Right ventricle myocardium superior (tissue), 1 donor: ENCODE measurements at regions not wholly inside any gene's neighbourhood (a gene's known extent, or its start where the extent isn't known, plus 50 kb on each side); places are given as distances from the start of the nearest gene placed in this dataset.

Source experiments
- ATAC-seq: fragments of 200-7000 bp; cut with Tn5 transposase; one replicate; pipeline ENCODE4 v1.9.1; 2020; ENCODE audit warnings: mild to moderate bottlenecking; ENCODE audit not compliant: poor library complexity
- DNase-seq: peaks from one replicate; pipeline ENCODE4 v3.0.0-alpha.2; 2020
- intact Hi-C: fragments of 100-400 bp; cut with DNase I; formaldehyde crosslinking; loops from one replicate; pipeline ENCODE4 v1.11.2; 2022
- donor health status: DM: no; HTN: yes; CAD: no; lungs with severe emphysema.

DNA sequence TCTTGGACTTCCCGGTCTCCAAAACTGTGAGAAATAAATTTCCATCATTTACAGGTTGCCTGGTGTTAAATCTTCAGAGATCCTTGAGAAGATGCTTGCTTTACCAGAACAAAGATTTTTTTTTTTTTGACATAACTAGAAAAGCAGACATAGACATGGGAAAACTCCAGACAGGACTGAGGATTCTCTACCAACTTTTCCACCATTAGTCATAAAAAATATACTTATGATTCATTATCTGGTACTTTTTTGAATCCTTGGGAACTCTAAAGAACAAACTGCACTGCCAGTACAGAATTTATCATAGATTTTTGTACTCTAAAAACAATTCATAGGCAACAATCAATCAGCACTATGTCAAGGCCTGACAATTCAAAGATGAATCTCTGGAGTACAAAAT lies 487.6 kb downstream of the EFNB2 start:
- ATAC-seq (no peak), DNase-seq (no peak)
- intact Hi-C loops, result no loop called here

DNA sequence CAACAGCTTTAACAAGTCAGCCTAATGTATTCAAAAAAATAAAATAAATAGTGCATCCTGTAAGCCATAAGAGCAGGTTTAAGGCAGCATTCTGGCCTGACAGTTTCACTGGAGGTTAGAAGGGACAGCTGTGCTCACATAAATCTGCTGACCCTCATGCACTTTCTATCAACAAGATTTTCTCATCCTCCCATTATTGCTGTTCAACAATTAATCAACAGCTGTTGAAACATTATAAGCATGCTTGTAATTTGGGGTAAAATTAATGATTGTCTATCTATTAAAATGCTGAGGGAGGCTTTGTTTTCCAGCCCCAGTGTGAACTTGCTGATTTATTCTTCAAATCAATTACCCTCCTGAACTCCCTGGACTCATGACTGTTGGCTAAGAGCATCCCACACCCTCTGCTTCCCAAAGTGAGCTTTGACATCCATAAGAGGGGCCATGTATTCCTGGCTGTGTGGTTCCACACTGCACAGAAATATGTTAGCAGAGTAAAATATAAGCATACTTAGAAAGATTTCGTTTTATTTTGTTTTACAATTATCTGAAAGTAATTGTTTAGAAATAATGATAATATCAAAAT lies 492.4 kb downstream of the EFNB2 start:
- intact Hi-C loops, result no loop called here
- no peak for ATAC-seq

DNA sequence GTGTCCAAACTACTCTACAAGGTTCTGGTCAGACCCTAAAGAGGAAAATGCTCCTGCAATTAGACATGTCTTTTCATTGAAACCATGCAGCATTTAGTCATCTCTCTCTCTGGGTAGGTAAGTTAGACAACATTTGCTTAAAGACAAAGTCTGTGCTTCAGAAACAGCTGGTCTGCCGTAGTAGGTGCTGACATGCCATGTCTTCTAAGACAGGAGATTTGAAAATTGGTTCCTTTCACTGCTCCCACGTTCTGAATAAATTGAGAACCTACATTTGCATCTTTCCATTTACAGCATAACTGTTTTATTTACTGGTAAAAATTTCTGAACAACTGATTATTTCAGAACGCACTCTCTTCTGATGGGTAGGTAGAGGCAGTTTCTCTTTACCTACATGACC lies 494.0 kb downstream of the EFNB2 start:
- intact Hi-C loops, result no loop called here
- DNase-seq (no peak), ATAC-seq (no peak)

More for the DNA sequence above, 492.4 kb downstream of the EFNB2 start:
- no peak for DNase-seq

DNA sequence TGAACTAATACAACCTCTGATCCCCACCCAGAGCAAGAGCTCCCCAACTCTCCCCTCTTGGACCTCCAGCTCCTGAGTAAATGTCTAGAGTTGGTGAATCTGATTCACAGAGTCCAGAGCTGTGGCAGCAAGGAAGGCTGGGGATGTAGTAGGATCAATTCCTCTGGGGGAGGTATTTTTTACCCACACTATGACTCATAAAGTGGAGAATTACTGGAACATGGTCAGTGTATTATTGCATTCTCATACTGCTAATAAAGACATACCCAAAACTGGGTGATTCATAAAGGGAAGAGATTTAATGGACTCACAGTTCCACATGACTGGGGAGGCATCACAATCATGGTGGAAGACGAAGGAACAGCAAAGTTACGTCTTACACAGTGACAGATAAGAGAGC lies 496.7 kb downstream of the EFNB2 start:
- intact Hi-C loops, result no loop called here
- ATAC-seq (no peak), DNase-seq (no peak)

DNA sequence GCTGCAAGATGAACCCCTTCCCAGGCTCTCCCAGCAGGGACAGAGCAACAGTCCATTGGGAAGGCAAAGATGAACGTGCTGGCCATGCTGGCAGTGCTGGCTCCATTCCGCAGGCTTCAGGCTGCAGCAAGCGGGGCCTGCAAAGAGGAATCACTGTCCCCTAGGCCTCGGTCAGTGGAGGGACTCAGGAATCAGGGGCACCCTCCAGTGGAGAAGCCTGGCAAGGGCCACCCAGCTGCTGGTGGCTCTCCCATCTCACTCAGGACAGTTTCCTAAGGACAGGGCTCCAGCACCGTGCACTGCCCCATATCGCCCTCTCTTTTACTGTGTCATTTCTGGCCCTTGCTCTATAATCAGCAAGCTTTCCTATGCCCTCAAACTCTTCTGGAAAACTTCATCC lies 498.6 kb downstream of the EFNB2 start:
- intact Hi-C loops, result no loop called here
- ATAC-seq (no peak), DNase-seq (no peak)

DNA sequence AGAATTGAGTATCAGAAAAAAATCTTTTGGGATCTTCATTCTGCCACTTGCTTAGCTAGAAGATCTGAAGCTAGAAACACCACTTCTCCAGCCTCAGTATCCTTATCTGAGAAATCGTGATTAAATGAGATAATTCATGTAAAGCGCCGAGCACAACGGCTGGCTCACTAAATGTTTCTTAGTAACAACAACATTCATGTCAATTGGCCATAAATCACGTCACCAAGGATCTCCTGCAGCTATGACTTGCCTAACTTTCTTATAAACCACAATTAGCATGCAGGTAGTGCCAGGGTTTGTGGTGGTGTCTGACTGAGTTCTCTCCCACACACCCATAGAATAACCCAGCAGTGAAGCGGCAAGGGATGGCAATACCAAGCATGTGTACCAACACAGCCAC lies 501.3 kb downstream of the EFNB2 start:
- ATAC-seq (no peak), DNase-seq (no peak)
- intact Hi-C loops, result no loop called here

DNA sequence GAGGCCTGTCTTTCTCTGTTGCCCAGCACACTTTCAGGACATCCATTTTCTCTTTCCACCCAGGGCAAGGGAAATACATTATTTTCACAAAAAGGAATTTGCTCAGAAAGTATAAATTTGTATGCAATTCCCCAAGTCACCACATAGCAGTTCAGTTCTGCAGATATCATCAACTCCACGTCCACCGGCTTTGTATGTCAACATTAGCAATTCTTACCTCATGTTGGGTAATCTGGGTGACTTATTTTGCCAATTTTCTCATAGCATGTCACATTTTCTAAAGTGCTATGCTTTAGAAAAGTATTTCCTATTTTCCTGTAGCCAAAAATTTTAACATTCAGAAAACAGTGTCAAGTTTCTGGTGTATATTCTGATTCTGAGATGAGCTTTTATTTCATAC lies 501.8 kb downstream of the EFNB2 start:
- ATAC-seq (no peak), DNase-seq (no peak)
- intact Hi-C loops, result no loop called here

DNA sequence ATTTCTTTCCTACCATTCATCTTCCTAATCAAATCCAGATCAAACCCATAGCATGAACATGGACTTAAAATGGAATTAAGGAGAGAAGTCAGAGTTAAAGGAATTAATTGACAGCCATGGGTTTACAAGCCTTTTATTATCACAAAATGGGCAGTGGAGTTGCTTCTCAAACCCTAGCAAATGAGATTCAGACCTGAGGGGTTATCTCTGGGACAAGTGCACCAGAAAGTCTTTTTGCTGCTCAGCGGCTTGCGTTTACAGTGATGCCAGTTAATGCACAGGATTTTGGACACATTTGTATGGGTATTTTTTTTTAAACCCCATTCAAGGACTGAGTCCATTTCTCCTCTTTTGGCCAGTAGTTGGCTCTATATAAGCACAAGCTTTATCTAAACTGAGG lies 503.0 kb downstream of the EFNB2 start:
- DNase-seq (no peak), ATAC-seq (no peak)
- intact Hi-C loops, result no loop called here

DNA sequence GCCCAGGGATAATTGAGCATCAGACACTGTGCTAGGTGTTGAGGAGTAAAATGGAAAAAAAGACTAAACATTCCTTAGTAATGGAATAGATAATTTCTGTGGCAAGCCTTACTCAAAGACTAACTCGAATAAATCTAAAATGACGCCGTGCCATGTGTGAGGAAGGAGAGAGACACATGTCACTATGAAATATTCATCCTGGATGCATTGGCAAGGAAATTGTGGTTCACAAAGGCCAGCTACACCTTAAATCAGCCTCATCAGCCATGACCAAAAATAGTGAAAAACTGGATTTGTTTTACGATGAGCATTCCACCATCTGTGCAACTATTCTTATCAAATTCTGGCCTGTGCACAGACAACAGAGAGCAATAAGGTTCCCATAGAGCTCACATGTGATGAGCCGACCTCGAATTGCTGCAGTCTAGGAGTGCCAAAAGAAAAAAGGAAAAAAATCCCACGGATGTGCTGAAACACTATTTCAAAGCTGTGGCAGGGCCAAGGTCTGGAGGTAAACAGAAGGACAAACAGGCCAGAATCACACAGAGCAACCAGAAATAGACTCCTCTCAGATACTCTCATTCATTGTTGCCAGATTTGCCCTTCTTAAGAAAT lies 505.7 kb downstream of the EFNB2 start:
- intact Hi-C loops, result no loop called here
- DNase-seq, result no peak
- no peak for ATAC-seq

DNA sequence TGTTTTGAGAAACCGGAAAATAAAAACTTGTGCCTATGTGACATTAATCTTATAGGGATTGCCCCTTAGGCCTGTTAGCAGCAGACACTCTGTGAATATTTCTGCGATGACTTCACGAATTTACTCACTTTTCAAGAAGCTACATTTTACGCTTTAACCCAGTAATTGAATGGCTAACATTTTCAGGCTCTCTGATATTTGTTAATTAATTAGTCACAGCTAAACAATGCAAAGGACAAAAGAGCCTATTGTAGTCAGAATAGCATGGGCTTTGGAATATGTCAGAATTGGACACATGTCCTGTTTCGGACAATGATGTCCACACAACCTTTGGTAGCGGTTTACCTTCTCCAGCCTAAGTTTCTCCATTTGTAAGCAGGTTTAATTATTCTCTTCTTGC lies 506.6 kb downstream of the EFNB2 start:
- intact Hi-C loops, result no loop called here
- no peak for DNase-seq
- ATAC-seq, result no peak

DNA sequence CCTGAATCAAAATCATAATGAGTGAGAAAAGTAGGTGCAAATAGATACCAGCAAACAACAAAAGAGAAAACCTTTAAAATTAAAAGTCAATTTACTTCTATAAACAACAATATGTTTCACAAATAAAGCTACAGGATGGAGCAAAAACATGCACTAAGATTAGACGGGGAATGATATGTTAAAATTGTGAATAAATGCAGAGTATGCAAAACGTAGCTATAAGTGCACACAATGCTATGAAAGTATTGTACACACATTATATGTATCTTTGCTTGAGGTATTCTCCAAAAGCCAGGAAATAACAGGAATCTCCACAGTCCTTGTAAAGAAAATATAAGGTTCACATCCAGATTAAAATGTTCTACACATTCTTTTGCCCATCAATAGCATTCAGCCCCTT lies 523.9 kb downstream of the EFNB2 start:
- DNase-seq (no peak), ATAC-seq (no peak)
- intact Hi-C loops, result no loop called here

DNA sequence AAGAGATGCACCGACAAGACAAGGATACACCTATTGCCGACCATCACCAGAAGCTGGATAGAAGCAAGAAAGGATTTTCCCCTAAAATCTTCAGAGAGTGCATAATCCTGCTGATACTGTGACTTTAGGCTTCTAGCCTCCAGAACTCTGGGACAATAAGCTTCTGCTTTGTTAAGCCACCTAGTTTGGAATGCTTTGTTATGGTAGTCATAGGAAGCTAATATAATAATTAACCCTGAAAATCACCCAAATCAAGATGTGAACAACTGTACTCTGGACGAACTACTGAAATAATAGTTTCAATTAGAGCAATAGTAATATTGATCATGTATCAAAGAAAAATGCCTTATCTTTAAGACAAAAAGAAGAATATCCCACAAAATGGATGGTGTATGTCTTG lies 524.6 kb downstream of the EFNB2 start:
- ATAC-seq, result no peak
- intact Hi-C loops, result no loop called here
- no peak for DNase-seq

DNA sequence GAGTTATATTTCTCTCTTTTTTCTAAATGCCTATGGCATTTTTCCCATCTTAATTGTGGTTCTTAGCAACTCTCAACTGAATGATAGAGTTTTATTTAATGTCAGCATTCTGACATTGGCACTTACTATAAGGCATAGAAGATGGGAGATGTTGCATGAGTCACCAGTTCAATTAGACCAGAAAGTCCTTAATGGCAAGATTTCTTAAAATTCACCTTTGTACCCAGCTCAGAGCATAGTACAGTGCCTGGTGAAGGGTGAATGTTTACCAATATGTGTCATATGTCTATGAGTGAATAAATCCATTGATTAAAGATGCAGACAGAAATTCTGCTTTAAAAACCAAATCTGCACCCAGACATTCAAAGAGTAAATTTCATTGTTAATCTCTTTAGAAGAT lies 526.9 kb downstream of the EFNB2 start:
- ATAC-seq, result no peak
- DNase-seq, result no peak
- intact Hi-C loops, result no loop called here

DNA sequence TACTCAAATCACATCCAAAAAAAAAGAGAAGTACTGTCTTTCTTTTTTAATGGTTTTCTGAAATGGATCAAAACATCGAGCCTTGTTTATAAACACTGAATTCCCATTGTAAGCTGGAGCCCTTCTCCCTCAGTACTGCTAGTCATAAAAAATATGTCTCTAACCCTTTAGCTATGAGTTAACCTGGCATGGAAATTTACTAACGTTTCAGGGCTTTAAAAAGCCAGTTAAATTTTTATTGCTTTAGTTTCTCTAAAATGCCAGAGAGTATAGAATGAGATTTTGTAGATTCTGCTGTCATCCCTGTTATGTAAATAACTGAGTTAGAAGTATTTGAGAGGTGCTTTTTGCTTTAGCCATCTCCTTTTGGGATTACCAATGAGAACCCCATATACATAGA lies 528.3 kb downstream of the EFNB2 start:
- intact Hi-C loops, result no loop called here
- DNase-seq (no peak), ATAC-seq (no peak)

DNA sequence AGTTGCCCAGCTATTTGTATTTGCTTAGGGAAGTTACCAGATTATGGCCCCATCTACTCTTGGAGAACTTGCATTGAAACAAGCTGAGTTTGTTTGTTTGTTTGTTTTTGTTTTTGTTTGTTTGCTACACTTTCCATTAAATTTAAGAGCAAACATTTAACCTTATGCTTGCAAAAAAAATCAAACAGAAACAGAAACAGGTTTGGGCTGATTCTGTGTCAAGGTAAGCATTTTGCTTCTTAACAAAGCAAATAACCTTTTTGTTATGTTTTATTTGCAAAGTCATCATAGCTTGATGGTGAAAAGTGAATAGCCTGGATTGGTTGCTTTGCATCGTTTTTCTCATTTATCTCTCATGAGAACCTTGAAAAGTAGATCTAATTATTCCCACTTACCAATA lies 531.8 kb downstream of the EFNB2 start:
- intact Hi-C loops, result no loop called here
- ATAC-seq (no peak), DNase-seq (no peak)

DNA sequence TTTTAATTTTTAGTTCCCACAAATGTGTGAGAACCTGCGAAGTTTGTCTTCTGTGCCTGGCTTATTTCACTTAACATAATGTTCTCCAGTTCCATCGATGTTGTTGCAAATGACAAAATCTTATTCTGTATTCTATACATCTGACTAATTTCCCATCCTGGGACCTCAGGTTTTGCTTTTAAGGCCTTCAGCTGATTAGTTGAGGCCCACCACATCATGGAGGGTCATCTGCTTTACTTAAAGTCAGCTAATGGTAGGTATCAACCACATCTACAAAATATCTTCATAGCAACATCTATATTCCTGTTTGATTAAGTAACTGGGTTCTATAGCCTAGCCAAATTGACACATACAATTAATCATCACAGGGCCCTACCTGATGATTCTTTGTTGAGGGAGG lies 534.0 kb downstream of the EFNB2 start:
- no peak for DNase-seq
- intact Hi-C loops, result no loop called here
- no peak for ATAC-seq

DNA sequence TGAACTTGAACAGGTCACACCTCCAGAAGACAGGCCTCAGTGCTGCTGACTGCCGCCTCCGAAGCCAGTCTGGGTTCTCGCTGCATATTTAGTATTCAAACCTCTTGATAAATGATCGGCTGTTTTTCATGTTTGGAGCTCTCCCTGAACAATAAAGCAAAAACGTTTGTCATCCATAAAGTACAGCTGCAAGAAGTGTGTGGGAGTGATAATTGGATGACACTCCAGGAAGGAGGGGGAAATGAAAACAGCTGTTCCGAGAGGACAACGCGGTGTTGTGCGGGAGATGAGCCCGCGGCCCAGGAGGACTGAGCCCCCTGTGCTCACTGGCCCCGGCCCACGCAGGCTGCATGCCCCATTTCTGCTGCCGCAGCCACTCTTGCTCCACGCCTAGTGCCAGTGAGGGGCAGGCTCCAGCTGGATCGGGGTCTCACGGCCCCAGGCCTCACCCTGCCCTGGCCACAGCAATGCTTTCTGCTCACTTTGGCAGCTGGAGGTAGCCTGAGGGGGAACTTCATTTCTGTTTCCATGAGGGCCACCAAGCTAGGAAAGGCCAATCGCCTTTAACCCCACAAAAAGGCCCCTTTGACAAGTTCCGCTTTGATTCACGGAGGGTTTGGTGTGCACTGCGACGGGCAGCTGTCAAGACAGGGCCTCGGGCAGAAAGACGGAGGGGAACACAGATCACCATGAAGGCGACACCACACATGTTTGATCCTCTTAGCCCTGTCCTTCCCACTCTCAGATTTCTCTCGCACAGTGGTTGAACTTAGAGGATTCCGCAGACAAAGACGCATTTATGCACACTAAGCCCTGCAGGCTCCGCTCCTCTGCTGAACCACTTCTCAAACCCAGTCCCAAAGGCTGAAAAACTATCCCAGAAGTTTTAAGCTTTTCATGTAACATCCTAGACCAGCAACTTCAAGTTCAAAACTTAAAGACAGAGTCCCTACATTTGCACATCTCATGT lies 537.6 kb downstream of the EFNB2 start:
- ATAC-seq (no peak), DNase-seq (no peak)
- intact Hi-C loops, result no loop called here

DNA sequence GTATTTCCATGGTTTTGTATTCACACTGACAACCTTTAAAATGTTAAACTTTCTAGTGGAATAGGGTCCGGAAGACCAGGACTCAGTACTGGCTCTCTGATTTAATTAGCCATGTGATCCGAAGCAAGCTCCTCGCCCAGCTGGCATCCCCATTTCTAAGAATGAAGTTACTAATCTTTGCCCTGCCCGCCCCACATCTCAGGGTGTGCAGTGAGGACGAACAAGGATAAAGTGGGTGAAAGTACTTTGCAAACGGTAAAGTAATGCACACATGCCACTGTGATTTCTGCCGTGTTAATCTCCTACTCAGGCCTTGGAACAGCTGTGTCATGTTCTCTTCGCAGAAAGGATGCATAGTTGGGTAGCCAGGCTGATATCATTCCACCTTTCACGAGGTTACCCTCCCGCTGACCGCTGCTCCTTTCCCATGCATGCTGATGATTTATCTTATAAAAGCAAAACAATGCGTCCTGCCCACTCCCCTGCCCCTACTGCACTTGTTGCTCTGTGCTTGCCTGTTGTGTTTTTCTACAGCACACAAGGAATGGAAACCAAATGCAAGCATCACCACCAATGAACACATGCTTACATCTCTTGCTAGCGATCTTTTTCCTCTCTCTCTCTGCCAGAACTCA lies 539.0 kb downstream of the EFNB2 start:
- intact Hi-C loops, result no loop called here
- DNase-seq, result no peak
- no peak for ATAC-seq

DNA sequence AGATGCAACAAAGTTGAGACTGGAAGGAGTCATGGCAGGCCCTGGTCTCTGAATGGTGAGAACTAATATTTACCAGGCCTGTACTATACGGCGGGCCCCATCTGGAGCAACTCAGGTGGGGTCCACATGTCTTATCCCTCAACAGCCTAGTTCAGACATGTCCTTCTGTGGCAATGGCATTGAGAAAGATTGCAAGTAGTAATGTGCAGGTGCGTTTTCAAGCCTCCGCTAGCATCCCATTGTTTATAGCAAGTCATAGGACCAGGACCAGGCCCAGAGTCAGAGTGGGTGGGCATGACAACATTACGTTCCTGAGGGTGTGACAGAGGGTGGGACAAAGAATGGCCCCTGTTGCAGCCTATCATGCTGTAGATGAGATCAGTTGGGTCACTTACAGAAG lies 541.1 kb downstream of the EFNB2 start:
- intact Hi-C loops, result no loop called here
- DNase-seq, result no peak
- ATAC-seq, result no peak
